ENCODE measurements at regions not wholly inside any gene's neighbourhood (a gene's known extent, or its start where the extent isn't known, plus 50 kb on each side); places are given as distances from the start of the nearest gene placed in this dataset.

DNA sequence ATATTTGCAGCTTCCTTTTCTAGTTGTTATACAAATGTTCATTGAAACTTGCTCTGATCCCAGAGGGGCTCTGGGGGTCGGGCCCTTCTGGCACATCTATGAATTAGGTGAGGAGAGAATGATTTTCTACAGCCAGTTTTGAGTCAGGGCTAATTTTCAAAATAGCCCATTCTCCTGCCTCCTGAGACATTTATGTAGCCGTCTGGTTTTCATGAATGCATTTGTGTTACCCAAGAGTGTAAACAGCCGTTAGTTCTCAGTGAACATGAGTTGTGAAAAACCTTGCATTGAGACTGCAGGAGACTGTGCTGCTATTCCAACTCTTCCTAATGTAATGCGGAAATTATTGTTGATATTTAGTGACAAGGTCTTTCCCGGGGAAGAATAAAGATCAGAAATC, 122.5 kb downstream of the ICOS start:
- intact Hi-C loops (cut with micrococcal nuclease) = no loop called here
- Histone ChIP-seq H3K4me3 (ENCODE audit: low read length) (no peak overlapping the region), H3K9me3 (ENCODE audit: control insufficient read depth, insufficient read depth, low read length) (no peaks in the 10 kb centered on the region), H3K4me1 (ENCODE audit: control insufficient read depth, insufficient read depth, low read length) (no peaks in the 10 kb centered on the region), H3K36me3 (ENCODE audit: control insufficient read depth, insufficient read depth, low read length) (no peaks in the 10 kb centered on the region), H3K27ac (ENCODE audit: low read length) (no peak overlapping the region), H3K27me3 (ENCODE audit: control insufficient read depth, insufficient read depth, low read length) (no peaks in the 10 kb centered on the region)
- DNase-seq (no peak), ATAC-seq (no peak)
- Mint-ChIP-seq H3K27me3 (ENCODE audit: low read depth in 2 of 2) (peaks cover 0 to 7% of the 10 kb centered on the region in 2 donors), H3K36me3 (no peaks in the 10 kb centered on the region), H3K4me3 (no peak overlapping the region), H3K9me3 (no peaks in the 10 kb centered on the region), H3K4me1 (no peaks in the 10 kb centered on the region), H3K27ac (no peak overlapping the region)
- 83% methylated on average over 4 of the region's 5 CpGs for WGBS (ENCODE audit: insufficient coverage)
- TF ChIP-seq, protein P1, sequence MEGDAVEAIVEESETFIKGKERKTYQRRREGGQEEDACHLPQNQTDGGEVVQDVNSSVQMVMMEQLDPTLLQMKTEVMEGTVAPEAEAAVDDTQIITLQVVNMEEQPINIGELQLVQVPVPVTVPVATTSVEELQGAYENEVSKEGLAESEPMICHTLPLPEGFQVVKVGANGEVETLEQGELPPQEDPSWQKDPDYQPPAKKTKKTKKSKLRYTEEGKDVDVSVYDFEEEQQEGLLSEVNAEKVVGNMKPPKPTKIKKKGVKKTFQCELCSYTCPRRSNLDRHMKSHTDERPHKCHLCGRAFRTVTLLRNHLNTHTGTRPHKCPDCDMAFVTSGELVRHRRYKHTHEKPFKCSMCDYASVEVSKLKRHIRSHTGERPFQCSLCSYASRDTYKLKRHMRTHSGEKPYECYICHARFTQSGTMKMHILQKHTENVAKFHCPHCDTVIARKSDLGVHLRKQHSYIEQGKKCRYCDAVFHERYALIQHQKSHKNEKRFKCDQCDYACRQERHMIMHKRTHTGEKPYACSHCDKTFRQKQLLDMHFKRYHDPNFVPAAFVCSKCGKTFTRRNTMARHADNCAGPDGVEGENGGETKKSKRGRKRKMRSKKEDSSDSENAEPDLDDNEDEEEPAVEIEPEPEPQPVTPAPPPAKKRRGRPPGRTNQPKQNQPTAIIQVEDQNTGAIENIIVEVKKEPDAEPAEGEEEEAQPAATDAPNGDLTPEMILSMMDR (IDR thresholded peaks at IDR 0.05) = no peak

DNA sequence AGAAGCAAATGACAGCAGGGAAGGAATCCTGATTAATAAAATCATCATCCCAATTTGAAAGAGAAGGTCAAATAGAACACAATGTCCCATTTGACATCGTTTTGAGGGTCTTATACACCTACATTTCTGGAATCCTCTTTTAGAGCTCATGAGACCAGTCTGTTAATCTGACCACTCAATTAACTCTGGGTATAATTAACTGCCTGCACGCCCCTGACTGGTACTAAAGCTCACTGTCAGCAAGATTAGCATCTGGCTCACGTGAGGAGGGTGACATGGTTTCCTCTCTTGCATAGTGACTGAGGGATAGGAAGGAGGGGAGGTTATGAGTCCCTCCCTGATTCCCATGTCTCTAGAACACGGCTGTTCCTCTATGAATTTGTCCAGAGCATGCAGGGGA, 124.3 kb downstream of the ICOS start:
- no peak overlapping the region for H3K27ac Mint-ChIP-seq
- no peaks in the 10 kb centered on the region for H3K9me3 ChIP-seq (ENCODE audit: control insufficient read depth, insufficient read depth, low read length)
- H3K27me3 ChIP-seq (ENCODE audit: control insufficient read depth, insufficient read depth, low read length) = no peaks in the 10 kb centered on the region
- ATAC-seq (no peak), DNase-seq (no peak)
- TF ChIP-seq, protein P1 (IDR thresholded peaks at IDR 0.05) = no peak
- peaks cover 0 to 13% of the 10 kb centered on the region in 2 donors for H3K27me3 Mint-ChIP-seq (ENCODE audit: low read depth in 2 of 2)
- H3K9me3 Mint-ChIP-seq = no peaks in the 10 kb centered on the region
- intact Hi-C loops (cut with micrococcal nuclease) = no loop called here
- 50% methylated on average over 4 of the region's 4 CpGs for WGBS (ENCODE audit: insufficient coverage)
- no peak overlapping the region for H3K4me3 ChIP-seq (ENCODE audit: low read length)
- H3K4me1 ChIP-seq (ENCODE audit: control insufficient read depth, insufficient read depth, low read length) = no peaks in the 10 kb centered on the region
- no peaks in the 10 kb centered on the region for H3K4me1 Mint-ChIP-seq
- H3K4me3 Mint-ChIP-seq = no peak overlapping the region
- no peak overlapping the region for H3K27ac ChIP-seq (ENCODE audit: low read length)
- no peaks in the 10 kb centered on the region for H3K36me3 Mint-ChIP-seq
- no peaks in the 10 kb centered on the region for H3K36me3 ChIP-seq (ENCODE audit: control insufficient read depth, insufficient read depth, low read length)

- 91% methylated on average over 4 of the region's 4 CpGs for WGBS (ENCODE audit: insufficient coverage)
- H3K27me3 ChIP-seq (ENCODE audit: control insufficient read depth, insufficient read depth, low read length) = no peaks in the 10 kb centered on the region
- intact Hi-C loops (cut with micrococcal nuclease) = no loop called here
- no peaks in the 10 kb centered on the region for H3K36me3 ChIP-seq (ENCODE audit: control insufficient read depth, insufficient read depth, low read length)
- peaks cover 0 to 13% of the 10 kb centered on the region in 2 donors for H3K27me3 Mint-ChIP-seq (ENCODE audit: low read depth in 2 of 2)
- no peak for ATAC-seq
- no peak overlapping the region for H3K4me3 Mint-ChIP-seq
- no peaks in the 10 kb centered on the region for H3K9me3 Mint-ChIP-seq
- H3K27ac Mint-ChIP-seq = no peak overlapping the region
- no peak for DNase-seq
- no peaks in the 10 kb centered on the region for H3K9me3 ChIP-seq (ENCODE audit: control insufficient read depth, insufficient read depth, low read length)
- H3K27ac ChIP-seq (ENCODE audit: low read length) = no peak overlapping the region
- no peak overlapping the region for H3K4me3 ChIP-seq (ENCODE audit: low read length)
- H3K4me1 ChIP-seq (ENCODE audit: control insufficient read depth, insufficient read depth, low read length) = no peaks in the 10 kb centered on the region
- H3K36me3 Mint-ChIP-seq = no peaks in the 10 kb centered on the region
- no peaks in the 10 kb centered on the region for H3K4me1 Mint-ChIP-seq
- TF ChIP-seq, protein P1 (IDR thresholded peaks at IDR 0.05) = no peak
These were observed 124.7 kb downstream of the ICOS start for GRCh38 chr2:204061241-204061640.

GRCh38 chr2:204064119-204064518, 127.6 kb downstream of the ICOS start:
- no peak overlapping the region for H3K4me3 Mint-ChIP-seq
- 92% methylated on average over 4 of the region's 5 CpGs for WGBS (ENCODE audit: insufficient coverage)
- H3K27me3 Mint-ChIP-seq (ENCODE audit: low read depth in 2 of 2) = peaks cover 11 to 13% of the 10 kb centered on the region in 2 donors
- H3K9me3 ChIP-seq (ENCODE audit: control insufficient read depth, insufficient read depth, low read length) = no peaks in the 10 kb centered on the region
- H3K27me3 ChIP-seq (ENCODE audit: control insufficient read depth, insufficient read depth, low read length) = no peaks in the 10 kb centered on the region
- no peak for DNase-seq
- intact Hi-C loops (cut with micrococcal nuclease) = no loop called here
- ATAC-seq = no peak
- H3K4me1 ChIP-seq (ENCODE audit: control insufficient read depth, insufficient read depth, low read length) = no peaks in the 10 kb centered on the region
- no peak overlapping the region for H3K27ac Mint-ChIP-seq
- H3K36me3 Mint-ChIP-seq = no peaks in the 10 kb centered on the region
- no peaks in the 10 kb centered on the region for H3K9me3 Mint-ChIP-seq
- H3K4me1 Mint-ChIP-seq = no peaks in the 10 kb centered on the region
- no peak overlapping the region for H3K27ac ChIP-seq (ENCODE audit: low read length)
- TF ChIP-seq, protein P1 (IDR thresholded peaks at IDR 0.05) = no peak
- no peaks in the 10 kb centered on the region for H3K36me3 ChIP-seq (ENCODE audit: control insufficient read depth, insufficient read depth, low read length)
- no peak overlapping the region for H3K4me3 ChIP-seq (ENCODE audit: low read length)
